ENCODE measurements at regions not wholly inside any gene's neighbourhood (a gene's known extent, or its start where the extent isn't known, plus 50 kb on each side); places are given as distances from the start of the nearest gene placed in this dataset.

GRCh38 chr18:73879766-73880165 lies 267.9 kb downstream of the FBXO15 start:
- TF ChIP-seq, protein P1, sequence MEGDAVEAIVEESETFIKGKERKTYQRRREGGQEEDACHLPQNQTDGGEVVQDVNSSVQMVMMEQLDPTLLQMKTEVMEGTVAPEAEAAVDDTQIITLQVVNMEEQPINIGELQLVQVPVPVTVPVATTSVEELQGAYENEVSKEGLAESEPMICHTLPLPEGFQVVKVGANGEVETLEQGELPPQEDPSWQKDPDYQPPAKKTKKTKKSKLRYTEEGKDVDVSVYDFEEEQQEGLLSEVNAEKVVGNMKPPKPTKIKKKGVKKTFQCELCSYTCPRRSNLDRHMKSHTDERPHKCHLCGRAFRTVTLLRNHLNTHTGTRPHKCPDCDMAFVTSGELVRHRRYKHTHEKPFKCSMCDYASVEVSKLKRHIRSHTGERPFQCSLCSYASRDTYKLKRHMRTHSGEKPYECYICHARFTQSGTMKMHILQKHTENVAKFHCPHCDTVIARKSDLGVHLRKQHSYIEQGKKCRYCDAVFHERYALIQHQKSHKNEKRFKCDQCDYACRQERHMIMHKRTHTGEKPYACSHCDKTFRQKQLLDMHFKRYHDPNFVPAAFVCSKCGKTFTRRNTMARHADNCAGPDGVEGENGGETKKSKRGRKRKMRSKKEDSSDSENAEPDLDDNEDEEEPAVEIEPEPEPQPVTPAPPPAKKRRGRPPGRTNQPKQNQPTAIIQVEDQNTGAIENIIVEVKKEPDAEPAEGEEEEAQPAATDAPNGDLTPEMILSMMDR (IDR thresholded peaks at IDR 0.05) = no peak
- TF ChIP-seq POLR2A (IDR thresholded peaks at IDR 0.05) = no peak
